HL-60 (cell line): ENCODE measurements at regions not wholly inside any gene's neighbourhood (a gene's known extent, or its start where the extent isn't known, plus 50 kb on each side); places are given as distances from the start of the nearest gene placed in this dataset.

Experiments
- GABPA ChIP-seq: IDR thresholded peaks from 2 replicates; pipeline ENCODE4 v1.6.1; 2012; ENCODE audit warnings: low read depth
- POLR2AphosphoS5 ChIP-seq: IDR thresholded peaks from 2 replicates; pipeline ENCODE4 v1.6.1; 2012; ENCODE audit warnings: low read depth
- TF ChIP-seq, protein P1 (sequence below): IDR thresholded peaks from one replicate; pipeline ENCODE4 v1.5.1; 2011; ENCODE audit warnings: low read length, control low read depth, inconsistent platforms; ENCODE audit not compliant: insufficient read depth
- TF ChIP-seq, protein P2 (sequence below): IDR thresholded peaks from 2 replicates; pipeline ENCODE4 v1.6.1; 2012; ENCODE audit warnings: low read depth; ENCODE audit not compliant: insufficient replicate concordance

DNA sequence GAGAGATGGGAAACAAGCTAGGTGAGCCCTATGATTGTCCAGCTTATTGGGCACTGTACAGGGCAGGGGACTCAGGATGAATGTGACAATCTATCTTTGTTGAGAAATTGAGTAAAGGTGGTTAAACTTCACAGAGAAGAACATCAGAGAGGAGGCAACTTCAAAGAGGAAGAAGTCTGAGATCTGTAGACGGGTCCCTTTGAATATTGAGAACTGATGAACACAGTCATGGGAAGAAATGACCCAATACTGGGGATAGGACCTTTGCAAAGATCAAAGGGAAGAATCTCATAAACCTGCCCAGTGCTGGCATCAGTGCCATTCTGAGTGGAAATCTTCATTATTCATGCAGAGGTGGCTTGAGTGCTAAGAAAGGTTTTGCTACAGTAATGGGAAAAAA lies 569.7 kb upstream of the KCNMB2 start:
- TF ChIP-seq, protein P1, sequence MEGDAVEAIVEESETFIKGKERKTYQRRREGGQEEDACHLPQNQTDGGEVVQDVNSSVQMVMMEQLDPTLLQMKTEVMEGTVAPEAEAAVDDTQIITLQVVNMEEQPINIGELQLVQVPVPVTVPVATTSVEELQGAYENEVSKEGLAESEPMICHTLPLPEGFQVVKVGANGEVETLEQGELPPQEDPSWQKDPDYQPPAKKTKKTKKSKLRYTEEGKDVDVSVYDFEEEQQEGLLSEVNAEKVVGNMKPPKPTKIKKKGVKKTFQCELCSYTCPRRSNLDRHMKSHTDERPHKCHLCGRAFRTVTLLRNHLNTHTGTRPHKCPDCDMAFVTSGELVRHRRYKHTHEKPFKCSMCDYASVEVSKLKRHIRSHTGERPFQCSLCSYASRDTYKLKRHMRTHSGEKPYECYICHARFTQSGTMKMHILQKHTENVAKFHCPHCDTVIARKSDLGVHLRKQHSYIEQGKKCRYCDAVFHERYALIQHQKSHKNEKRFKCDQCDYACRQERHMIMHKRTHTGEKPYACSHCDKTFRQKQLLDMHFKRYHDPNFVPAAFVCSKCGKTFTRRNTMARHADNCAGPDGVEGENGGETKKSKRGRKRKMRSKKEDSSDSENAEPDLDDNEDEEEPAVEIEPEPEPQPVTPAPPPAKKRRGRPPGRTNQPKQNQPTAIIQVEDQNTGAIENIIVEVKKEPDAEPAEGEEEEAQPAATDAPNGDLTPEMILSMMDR = no peak
- TF ChIP-seq POLR2AphosphoS5 (no peak), GABPA (no peak)
- TF ChIP-seq, protein P2, sequence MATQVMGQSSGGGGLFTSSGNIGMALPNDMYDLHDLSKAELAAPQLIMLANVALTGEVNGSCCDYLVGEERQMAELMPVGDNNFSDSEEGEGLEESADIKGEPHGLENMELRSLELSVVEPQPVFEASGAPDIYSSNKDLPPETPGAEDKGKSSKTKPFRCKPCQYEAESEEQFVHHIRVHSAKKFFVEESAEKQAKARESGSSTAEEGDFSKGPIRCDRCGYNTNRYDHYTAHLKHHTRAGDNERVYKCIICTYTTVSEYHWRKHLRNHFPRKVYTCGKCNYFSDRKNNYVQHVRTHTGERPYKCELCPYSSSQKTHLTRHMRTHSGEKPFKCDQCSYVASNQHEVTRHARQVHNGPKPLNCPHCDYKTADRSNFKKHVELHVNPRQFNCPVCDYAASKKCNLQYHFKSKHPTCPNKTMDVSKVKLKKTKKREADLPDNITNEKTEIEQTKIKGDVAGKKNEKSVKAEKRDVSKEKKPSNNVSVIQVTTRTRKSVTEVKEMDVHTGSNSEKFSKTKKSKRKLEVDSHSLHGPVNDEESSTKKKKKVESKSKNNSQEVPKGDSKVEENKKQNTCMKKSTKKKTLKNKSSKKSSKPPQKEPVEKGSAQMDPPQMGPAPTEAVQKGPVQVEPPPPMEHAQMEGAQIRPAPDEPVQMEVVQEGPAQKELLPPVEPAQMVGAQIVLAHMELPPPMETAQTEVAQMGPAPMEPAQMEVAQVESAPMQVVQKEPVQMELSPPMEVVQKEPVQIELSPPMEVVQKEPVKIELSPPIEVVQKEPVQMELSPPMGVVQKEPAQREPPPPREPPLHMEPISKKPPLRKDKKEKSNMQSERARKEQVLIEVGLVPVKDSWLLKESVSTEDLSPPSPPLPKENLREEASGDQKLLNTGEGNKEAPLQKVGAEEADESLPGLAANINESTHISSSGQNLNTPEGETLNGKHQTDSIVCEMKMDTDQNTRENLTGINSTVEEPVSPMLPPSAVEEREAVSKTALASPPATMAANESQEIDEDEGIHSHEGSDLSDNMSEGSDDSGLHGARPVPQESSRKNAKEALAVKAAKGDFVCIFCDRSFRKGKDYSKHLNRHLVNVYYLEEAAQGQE = no peak
